Common myeloid progenitor, CD34-positive (primary cell): ENCODE measurements at regions not wholly inside any gene's neighbourhood (a gene's known extent, or its start where the extent isn't known, plus 50 kb on each side); places are given as distances from the start of the nearest gene placed in this dataset.

Experiments used
- CTCF ChIA-PET: fragments of 350-600 bp; sonication (Branson Sonifier 250); formaldehyde crosslinking; loops from one replicate; lab custom pipeline; 2021; ENCODE audit warnings: antibody characterized with exemption; lab: Charles Lee
- POLR2A ChIA-PET: fragments of 350-600 bp; sonication (Branson Sonifier 250); formaldehyde crosslinking; loops from one replicate; lab custom pipeline; 2021; ENCODE audit warnings: antibody characterized with exemption; lab: Charles Lee
- DNase-seq, 3 donors: peaks; one replicate each; pipeline versions ENCODE4 v3.0.0 to v3.0.0-alpha.2; 2013
- H3K27ac ChIP-seq, 2 experiments: 1 replicate in 1 of 2; 2 replicates in 1 of 2; pipeline ENCODE4 v1.7.0; 2013; ENCODE audit warnings: inconsistent platforms in 2 of 2, low read length in 2 of 2, mild to moderate bottlenecking in 2 of 2, low read depth in 1 of 2, moderate library complexity in 1 of 2; ENCODE audit not compliant: severe bottlenecking in 2 of 2, insufficient read depth in 1 of 2, poor library complexity in 1 of 2
- H3K27me3 ChIP-seq, 5 experiments: replicated peaks in 2 of 5; 1 replicate in 3 of 5; 2 replicates in 2 of 5; pipeline versions ENCODE4 v1.6.1 to v1.7.0; 2013; ENCODE audit warnings: low read length in 4 of 5, mild to moderate bottlenecking in 2 of 5, moderate library complexity in 2 of 5, inconsistent platforms in 1 of 5; ENCODE audit not compliant: insufficient read depth in 5 of 5, control insufficient read depth in 4 of 5
- H3K36me3 ChIP-seq, 4 experiments: 1 replicate in 2 of 4; 2 replicates in 2 of 4; pipeline versions ENCODE4 v1.6.1 to v1.7.0; 2013; ENCODE audit warnings: low read length in 3 of 4, control low read depth in 1 of 4, mild to moderate bottlenecking in 1 of 4; ENCODE audit not compliant: control insufficient read depth in 4 of 4, insufficient read depth in 4 of 4
- H3K4me1 ChIP-seq, 4 experiments: 1 replicate in 3 of 4; 2 replicates in 1 of 4; pipeline versions ENCODE4 v1.6.1 to v1.7.1; 2013; ENCODE audit warnings: low read length in 3 of 4, mild to moderate bottlenecking in 3 of 4, control low read depth in 1 of 4, inconsistent platforms in 1 of 4, moderate library complexity in 1 of 4; ENCODE audit not compliant: control insufficient read depth in 4 of 4, insufficient read depth in 4 of 4; ENCODE audit errors: control extremely low read depth in 1 of 4
- H3K4me3 ChIP-seq, 7 experiments: 1 replicate in 4 of 7; 2 replicates in 3 of 7; pipeline versions ENCODE4 v1.5.1 to v1.7.0; 2013; ENCODE audit warnings: mild to moderate bottlenecking in 7 of 7, low read length in 6 of 7, moderate library complexity in 6 of 7, inconsistent platforms in 2 of 7, low read depth in 2 of 7, control low read depth in 1 of 7; ENCODE audit not compliant: insufficient read depth in 4 of 7, control insufficient read depth in 1 of 7; ENCODE audit errors: extremely low read depth in 1 of 7
- H3K9me3 ChIP-seq, 5 experiments: 1 replicate in 4 of 5; 2 replicates in 1 of 5; pipeline versions ENCODE4 v1.6.1 to v1.7.1; 2013; ENCODE audit warnings: low read length in 4 of 5, mild to moderate bottlenecking in 2 of 5, inconsistent platforms in 1 of 5, low read depth in 1 of 5, moderate library complexity in 1 of 5; ENCODE audit not compliant: control insufficient read depth in 4 of 5, insufficient read depth in 2 of 5; ENCODE audit errors: control extremely low read depth in 1 of 5
- WGBS: methylation state at CpG from one replicate; pipeline ENCODE4 v1.1.5; 2013; ENCODE audit not compliant: insufficient coverage; 5-methylcytosine and 5-hydroxymethylcytosine counted together

DNA sequence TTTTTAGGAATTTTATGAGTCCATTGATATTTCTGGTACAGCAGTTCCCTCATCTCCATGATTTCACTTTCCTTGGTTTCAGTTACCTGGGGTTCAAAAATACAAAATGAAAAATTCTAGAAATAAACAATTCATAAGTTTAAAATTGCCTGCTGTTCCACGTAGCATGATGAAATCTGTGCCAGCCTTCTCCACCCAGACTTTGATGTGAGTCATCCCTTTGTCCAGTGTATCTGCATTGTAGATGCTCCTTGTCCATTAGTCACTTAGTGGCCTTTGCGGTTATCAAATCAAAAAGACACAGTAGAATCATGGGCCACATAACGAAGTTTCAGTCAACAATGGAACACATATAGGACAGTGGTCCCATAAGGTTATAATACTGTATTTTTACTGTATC is 286.9 kb downstream of the PTEN start:
- Histone ChIP-seq H3K4me1 (peaks cover 0 to 6% (median 0%) of the 10 kb centered on the region in 4 experiments), H3K27me3 (no peaks in the 10 kb centered on the region), H3K27ac (no peak overlapping the region), H3K36me3 (no peaks in the 10 kb centered on the region), H3K4me3 (no peak overlapping the region), H3K9me3 (no peaks in the 10 kb centered on the region)
- 100% methylated on average over 2 of the region's 3 CpGs for WGBS
- POLR2A ChIA-PET, result no interaction called here
- no peak for DNase-seq
- CTCF ChIA-PET, result no interaction called here

DNA sequence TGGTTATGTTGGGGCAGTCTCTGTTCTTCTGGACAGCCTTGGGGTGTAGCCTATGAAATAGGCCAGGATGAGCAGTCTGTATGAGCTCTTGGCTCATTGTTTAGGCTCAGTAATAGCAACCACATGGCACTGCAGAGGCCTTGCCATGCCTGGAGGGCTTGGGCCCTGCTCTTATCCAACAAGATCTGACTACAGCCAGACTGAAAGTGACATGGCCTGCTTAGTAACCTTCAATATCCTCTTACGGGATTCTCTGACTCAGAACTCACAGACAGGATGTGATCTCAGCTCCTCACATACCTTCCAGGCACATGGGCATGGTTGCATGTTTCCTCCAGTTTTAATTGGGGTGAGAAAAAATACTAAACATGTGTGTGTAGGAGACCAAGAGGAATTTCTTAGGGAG is 289.3 kb downstream of the PTEN start:
- Histone ChIP-seq H3K27ac (no peak overlapping the region), H3K27me3 (no peaks in the 10 kb centered on the region), H3K9me3 (no peaks in the 10 kb centered on the region), H3K4me3 (no peak overlapping the region), H3K36me3 (no peaks in the 10 kb centered on the region), H3K4me1 (peaks cover 0 to 6% (median 0%) of the 10 kb centered on the region in 4 experiments)
- ChIA-PET CTCF (no interaction called here), POLR2A (no interaction called here)
- DNase-seq, result peak in 2 of 3 donors; percentile 21 to 33
- WGBS, result 75% methylated on average over 1 of the region's 1 CpG

DNA sequence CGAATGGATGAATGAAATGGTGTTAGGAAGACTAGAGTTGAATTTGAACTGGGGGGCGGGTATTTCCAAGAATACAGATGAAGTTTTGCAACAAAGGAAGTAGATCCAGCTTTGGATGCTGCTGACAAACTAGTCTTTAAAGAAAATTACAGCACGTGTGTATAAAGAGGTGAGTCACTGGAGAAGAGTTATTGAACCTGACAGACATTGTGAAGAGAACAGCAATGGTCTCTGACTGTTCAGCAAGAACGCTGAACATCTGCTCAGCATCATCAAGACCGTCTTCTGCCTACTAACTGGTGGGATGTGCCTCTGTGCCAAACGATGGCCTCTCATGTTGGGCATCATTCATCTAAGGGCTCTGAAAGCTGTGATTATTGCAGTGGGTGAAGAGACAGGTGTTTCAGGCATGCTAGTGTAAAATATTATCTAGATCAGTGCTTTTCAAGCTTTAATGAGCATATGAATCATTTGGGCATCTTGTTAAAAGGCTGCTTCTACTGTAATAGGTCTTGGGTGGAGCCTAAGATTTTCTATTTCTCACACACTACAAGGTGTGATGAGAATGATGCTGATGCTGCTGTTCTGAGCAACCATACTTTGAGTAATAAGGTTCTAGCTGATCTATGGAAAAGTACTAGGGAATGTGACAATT is 291.3 kb downstream of the PTEN start:
- no peaks in the 10 kb centered on the region for H3K9me3 ChIP-seq
- H3K36me3 ChIP-seq, result no peaks in the 10 kb centered on the region
- ChIA-PET POLR2A (interaction anchor here (0.6 kb wide), 1 partner anchor 1328 kb away, joined by 3 read pairs; no protein-coding TSS in a partner anchor), CTCF (interaction anchor here (0.8 kb wide), 1 partner anchor 39 kb away, joined by 3 read pairs; no protein-coding TSS in a partner anchor)
- no peaks in the 10 kb centered on the region for H3K27me3 ChIP-seq
- no peak for DNase-seq
- H3K27ac ChIP-seq, result no peak overlapping the region
- H3K4me1 ChIP-seq, result peaks cover 0 to 18% (median 0%) of the 10 kb centered on the region in 4 experiments
- 97% methylated on average over 6 of the region's 6 CpGs for WGBS
- no peak overlapping the region for H3K4me3 ChIP-seq

DNA sequence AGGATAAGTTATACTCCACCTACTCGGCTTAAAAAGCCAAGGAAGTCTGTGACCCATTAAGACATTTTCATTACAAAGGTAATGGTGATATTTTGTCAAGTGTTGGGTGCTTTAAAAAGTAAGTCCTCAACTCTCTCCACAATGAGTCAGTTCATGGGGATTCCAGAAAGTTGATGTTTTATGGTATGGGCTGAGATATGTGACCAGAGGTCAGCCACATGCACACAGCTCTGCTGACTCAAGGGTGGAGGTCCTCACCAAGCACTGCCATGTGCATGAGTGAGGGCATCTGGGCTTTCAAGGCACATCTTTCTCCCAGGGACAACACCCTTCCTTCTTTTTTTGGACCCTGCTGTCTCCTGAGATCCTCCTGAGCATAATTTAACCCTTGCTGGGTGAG is 292.9 kb downstream of the PTEN start:
- H3K27me3 ChIP-seq, result no peaks in the 10 kb centered on the region
- H3K4me3 ChIP-seq, result no peak overlapping the region
- ChIA-PET POLR2A (no interaction called here), CTCF (interaction anchor here (0.9 kb wide), 1 partner anchor 19 kb away, joined by 8 read pairs; no protein-coding TSS in a partner anchor)
- no peak for DNase-seq
- no peaks in the 10 kb centered on the region for H3K36me3 ChIP-seq
- peaks cover 0 to 24% (median 1%) of the 10 kb centered on the region in 4 experiments for H3K4me1 ChIP-seq
- no peak overlapping the region for H3K27ac ChIP-seq
- WGBS, result 100% methylated on average over 1 of the region's 1 CpG
- H3K9me3 ChIP-seq, result no peaks in the 10 kb centered on the region

DNA sequence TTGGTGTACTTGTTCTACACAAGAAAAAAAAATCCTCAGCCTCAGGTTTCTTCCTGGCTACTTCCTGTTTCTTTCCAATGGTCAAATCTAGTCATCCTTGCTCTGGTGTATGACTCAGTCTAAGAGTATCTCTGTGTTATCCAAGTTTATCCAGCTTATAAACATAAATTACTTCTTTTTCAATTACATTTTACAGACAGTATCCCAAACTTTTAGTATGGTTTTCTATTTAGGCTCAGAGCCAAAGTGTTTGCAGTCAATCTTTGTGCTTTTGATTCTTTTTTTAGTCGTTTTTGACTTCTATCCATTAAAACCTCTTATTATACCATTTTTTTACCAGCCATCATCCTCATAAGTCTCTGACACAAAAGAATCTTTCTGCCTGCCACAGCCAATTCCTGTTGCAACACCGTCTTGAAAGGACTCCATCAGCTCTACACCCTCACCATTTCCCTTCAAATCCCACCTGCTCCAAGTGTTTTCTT is 294.6 kb downstream of the PTEN start:
- ChIA-PET POLR2A (no interaction called here), CTCF (no interaction called here)
- DNase-seq, result peak in 2 of 3 donors; percentile 14 to 20
- H3K27ac ChIP-seq, result no peak overlapping the region
- H3K4me1 ChIP-seq, result peaks cover 0 to 25% (median 1%) of the 10 kb centered on the region in 4 experiments
- no peaks in the 10 kb centered on the region for H3K36me3 ChIP-seq
- H3K27me3 ChIP-seq, result no peaks in the 10 kb centered on the region
- H3K4me3 ChIP-seq, result no peak overlapping the region
- no peaks in the 10 kb centered on the region for H3K9me3 ChIP-seq
- 64% methylated on average over 2 of the region's 2 CpGs for whole genome bisulfite sequencing

DNA sequence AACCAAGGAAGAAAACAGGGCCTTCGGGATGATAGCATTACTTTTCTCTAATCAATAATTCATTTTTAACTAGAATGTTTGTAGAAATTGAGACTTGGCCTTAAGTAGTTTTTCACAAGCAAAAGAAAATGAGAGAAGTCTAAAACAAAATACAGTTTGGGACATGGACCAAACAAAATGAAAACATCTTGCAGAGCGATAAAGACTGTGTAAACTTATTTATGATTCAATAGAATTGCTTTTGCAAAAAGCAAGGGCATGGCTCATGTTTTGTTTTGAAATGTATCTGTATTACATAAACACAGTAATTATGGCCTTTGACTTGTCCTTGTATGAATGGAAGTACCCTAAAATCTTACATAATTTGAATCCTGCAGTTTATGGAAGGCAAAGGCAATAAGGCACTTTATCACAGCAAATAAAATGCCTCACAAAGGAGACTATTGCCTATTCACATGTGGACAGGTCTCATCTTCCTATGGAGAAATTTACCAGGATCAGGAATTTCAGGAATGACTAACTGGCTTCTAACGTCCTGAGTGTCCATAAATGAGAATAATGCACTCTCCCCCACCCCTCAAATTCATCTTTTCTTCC is 295.2 kb downstream of the PTEN start:
- no peak for DNase-seq
- Histone ChIP-seq H3K27me3 (no peaks in the 10 kb centered on the region), H3K4me3 (no peak overlapping the region), H3K27ac (no peak overlapping the region), H3K4me1 (peaks cover 0 to 28% (median 1%) of the 10 kb centered on the region in 4 experiments), H3K9me3 (no peaks in the 10 kb centered on the region), H3K36me3 (no peaks in the 10 kb centered on the region)
- ChIA-PET CTCF (no interaction called here), POLR2A (no interaction called here)
- 64% methylated on average over 1 of the region's 3 CpGs for WGBS
